ENCODE measurements at regions not wholly inside any gene's neighbourhood (a gene's known extent, or its start where the extent isn't known, plus 50 kb on each side); places are given as distances from the start of the nearest gene placed in this dataset.

- no TSS peak for BruUV-seq (replicated peaks)
Observed at GRCh38 chr10:30738416-30738815, 108.9 kb upstream of the LYZL2 start.

GRCh38 chr10:30737931-30738391 lies 108.4 kb upstream of the LYZL2 start:
- in situ Hi-C loops (cut with HindIII; ENCODE audit: extremely low pct_ligation_motif_present, low pct_unique_long_range_greater_than_20kb) (no loop called here), intact Hi-C loops (cut with micrococcal nuclease; ENCODE audit: unreplicated experiment) (no loop called here)
- Histone ChIP-seq H3K9ac (ENCODE audit: insufficient read depth, low read depth, low read length) (no peak overlapping the region), H3K9me3 (ENCODE audit: low read length) (no peaks in the 10 kb centered on the region), H3K27ac (ENCODE audit: extremely low read length, insufficient read depth, low read length) (no peak overlapping the region), H3K4me1 (ENCODE audit: insufficient read depth, low read length) (no peaks in the 10 kb centered on the region), H2AFZ (ENCODE audit: low read length) (no peak overlapping the region), H4K20me1 (ENCODE audit: insufficient read depth, low read length) (no peaks in the 10 kb centered on the region), H3K36me3 (replicated peaks in 1 of 2; ENCODE audit: control insufficient read depth in 1 of 2, insufficient read depth in 2 of 2, low read length in 2 of 2) (no peaks in the 10 kb centered on the region), H3K79me2 (ENCODE audit: insufficient read depth, low read length) (no peaks in the 10 kb centered on the region), H3K4me3 (replicated peaks in 1 of 3; ENCODE audit: insufficient read depth in 1 of 3, low read depth in 2 of 3, low read length in 3 of 3) (no peak overlapping the region), H3K4me2 (ENCODE audit: low read depth, low read length) (no peak overlapping the region), H3K27me3 (ENCODE audit: control insufficient read depth in 1 of 2, insufficient read depth in 2 of 2, low read length in 2 of 2) (peaks cover 3 to 9% of the 10 kb centered on the region in 2 experiments; a peak in 4 of 5 replicates)
- POLR2A ChIA-PET = no interaction called here
- DNase-seq (ENCODE audit: low spot score) (no peak), FAIRE-seq (no peak), ATAC-seq (no peak)
- WGBS (ENCODE audit: low lambda C conversion rate) = 24% methylated on average over 8 of the region's 11 CpGs
- CTCF ChIA-PET (ENCODE audit: low intra/inter-chr PET ratio, low total read pairs) = no interaction called here
- BruUV-seq (replicated peaks) = no TSS peak
- TF ChIP-seq ZSCAN9 (CRISPR knock-in tag; IDR thresholded peaks at IDR 0.05; ENCODE audit: borderline replicate concordance) = no peak
- TF ChIP-seq DR1 (CRISPR knock-in tag; IDR thresholded peaks at IDR 0.05) = no peak
- no peak for TF ChIP-seq GABPA (IDR thresholded peaks at IDR 0.05; ENCODE audit: low read depth, low read length)
- TF ChIP-seq GABPA (CRISPR knock-in tag; IDR thresholded peaks at IDR 0.05; ENCODE audit: low read depth) = no peak
- no peak for TF ChIP-seq ZNF33B (CRISPR knock-in tag; IDR thresholded peaks at IDR 0.05)
- no peak for TF ChIP-seq NR2F1 (CRISPR knock-in tag; IDR thresholded peaks at IDR 0.05)

More at GRCh38 chr10:30738416-30738815, 108.9 kb upstream of the LYZL2 start:
- in situ Hi-C loops (cut with HindIII; ENCODE audit: extremely low pct_ligation_motif_present, low pct_unique_long_range_greater_than_20kb) (no loop called here), intact Hi-C loops (cut with micrococcal nuclease; ENCODE audit: unreplicated experiment) (no loop called here)
- Histone ChIP-seq H3K9ac (ENCODE audit: insufficient read depth, low read depth, low read length) (no peak overlapping the region), H2AFZ (ENCODE audit: low read length) (no peak overlapping the region), H3K9me3 (ENCODE audit: low read length) (no peaks in the 10 kb centered on the region), H3K79me2 (ENCODE audit: insufficient read depth, low read length) (no peaks in the 10 kb centered on the region), H3K27me3 (ENCODE audit: control insufficient read depth in 1 of 2, insufficient read depth in 2 of 2, low read length in 2 of 2) (peaks cover 3 to 9% of the 10 kb centered on the region in 2 experiments; a peak in 4 of 5 replicates), H3K4me3 (replicated peaks in 1 of 3; ENCODE audit: insufficient read depth in 1 of 3, low read depth in 2 of 3, low read length in 3 of 3) (no peak overlapping the region), H3K36me3 (replicated peaks in 1 of 2; ENCODE audit: control insufficient read depth in 1 of 2, insufficient read depth in 2 of 2, low read length in 2 of 2) (no peaks in the 10 kb centered on the region), H4K20me1 (ENCODE audit: insufficient read depth, low read length) (no peaks in the 10 kb centered on the region), H3K4me1 (ENCODE audit: insufficient read depth, low read length) (no peaks in the 10 kb centered on the region), H3K27ac (ENCODE audit: extremely low read length, insufficient read depth, low read length) (no peak overlapping the region), H3K4me2 (ENCODE audit: low read depth, low read length) (no peak overlapping the region)
- no peak for TF ChIP-seq ZNF547 (CRISPR knock-in tag; IDR thresholded peaks at IDR 0.05)
- TF ChIP-seq ZNF883 (CRISPR knock-in tag; IDR thresholded peaks at IDR 0.05; ENCODE audit: not compliant biosample characterization) = no peak
- no peak for TF ChIP-seq CHD2 (IDR thresholded peaks at IDR 0.05; ENCODE audit: low read depth, low read length)
- no peak for TF ChIP-seq FOXJ3 (CRISPR knock-in tag; IDR thresholded peaks at IDR 0.05; ENCODE audit: borderline replicate concordance)
- no peak for TF ChIP-seq DPF2 (CRISPR knock-in tag; IDR thresholded peaks at IDR 0.05; ENCODE audit: borderline replicate concordance, low read depth)
- no peak for TF ChIP-seq SRF (IDR thresholded peaks at IDR 0.05; ENCODE audit: low read depth, low read length)
- no peak for TF ChIP-seq TFAP4 (IDR thresholded peaks at IDR 0.05; ENCODE audit: borderline replicate concordance, low read depth)
- TF ChIP-seq NR2F1 (CRISPR knock-in tag; IDR thresholded peaks at IDR 0.05) = no peak
- TF ChIP-seq ZNF766 (CRISPR knock-in tag; IDR thresholded peaks at IDR 0.05; ENCODE audit: borderline replicate concordance) = no peak
- no peak for TF ChIP-seq SNRNP70 (IDR thresholded peaks at IDR 0.05; ENCODE audit: low read depth, low read length)
- no peak for TF ChIP-seq NCOA2 (CRISPR knock-in tag; IDR thresholded peaks at IDR 0.05)
- TF ChIP-seq SMARCE1 (IDR thresholded peaks at IDR 0.05; ENCODE audit: borderline replicate concordance) = no peak
- no peak for TF ChIP-seq ZSCAN30 (CRISPR knock-in tag; IDR thresholded peaks at IDR 0.05)
- no peak for TF ChIP-seq MAFF (IDR thresholded peaks at IDR 0.05; ENCODE audit: low read depth, low read length)
- POLR2A ChIA-PET = no interaction called here
- ATAC-seq (no peak), DNase-seq (ENCODE audit: low spot score) (no peak), FAIRE-seq (no peak)
- WGBS (ENCODE audit: low lambda C conversion rate) = 15% methylated on average over 2 of the region's 4 CpGs
- CTCF ChIA-PET (ENCODE audit: low intra/inter-chr PET ratio, low total read pairs) = no interaction called here

Measured in HepG2 (cell line).